ENCODE measurements at regions not wholly inside any gene's neighbourhood (a gene's known extent, or its start where the extent isn't known, plus 50 kb on each side); places are given as distances from the start of the nearest gene placed in this dataset.
"Not testable (repeated sequence)": the region's sequence is repeated elsewhere in the genome, so short reads cannot be mapped to it uniquely, and the experiment has no call there.

DNA sequence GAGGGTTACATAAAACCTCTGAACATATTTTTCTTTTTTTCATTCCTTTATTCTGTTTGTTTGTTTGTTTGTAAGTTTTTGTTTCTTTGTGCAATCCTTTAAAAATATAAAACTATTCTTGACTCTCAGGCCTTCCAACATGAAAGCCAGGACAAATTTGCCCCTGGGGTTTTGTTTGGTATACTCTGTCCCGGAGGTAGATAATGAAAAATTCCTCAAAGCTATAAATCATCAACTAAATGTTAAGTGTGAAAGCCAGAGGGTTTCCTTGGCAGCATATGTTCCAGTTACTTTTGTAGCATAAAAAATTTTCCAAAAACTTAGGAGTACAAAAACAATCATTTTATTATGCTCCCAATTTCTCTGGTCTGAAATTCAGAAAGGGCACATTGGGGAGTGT, 1084.3 kb upstream of the GJE1 start:
- POLR2A ChIA-PET (ENCODE audit: unreplicated experiment) = no interaction called here
- H2AFZ ChIP-seq = no peak overlapping the region
- H3K79me2 ChIP-seq (ENCODE audit: low read depth) = no peaks in the 10 kb centered on the region
- H3K4me2 ChIP-seq = no peak overlapping the region
- H3F3A ChIP-seq (ENCODE audit: insufficient read depth, low read depth) = no peaks in the 10 kb centered on the region
- no peaks in the 10 kb centered on the region for H3K36me3 ChIP-seq (ENCODE audit: low read depth)
- no peak for TF ChIP-seq EZH2 (IDR thresholded peaks at IDR 0.05; ENCODE audit: low read depth)
- TF ChIP-seq, protein P1, sequence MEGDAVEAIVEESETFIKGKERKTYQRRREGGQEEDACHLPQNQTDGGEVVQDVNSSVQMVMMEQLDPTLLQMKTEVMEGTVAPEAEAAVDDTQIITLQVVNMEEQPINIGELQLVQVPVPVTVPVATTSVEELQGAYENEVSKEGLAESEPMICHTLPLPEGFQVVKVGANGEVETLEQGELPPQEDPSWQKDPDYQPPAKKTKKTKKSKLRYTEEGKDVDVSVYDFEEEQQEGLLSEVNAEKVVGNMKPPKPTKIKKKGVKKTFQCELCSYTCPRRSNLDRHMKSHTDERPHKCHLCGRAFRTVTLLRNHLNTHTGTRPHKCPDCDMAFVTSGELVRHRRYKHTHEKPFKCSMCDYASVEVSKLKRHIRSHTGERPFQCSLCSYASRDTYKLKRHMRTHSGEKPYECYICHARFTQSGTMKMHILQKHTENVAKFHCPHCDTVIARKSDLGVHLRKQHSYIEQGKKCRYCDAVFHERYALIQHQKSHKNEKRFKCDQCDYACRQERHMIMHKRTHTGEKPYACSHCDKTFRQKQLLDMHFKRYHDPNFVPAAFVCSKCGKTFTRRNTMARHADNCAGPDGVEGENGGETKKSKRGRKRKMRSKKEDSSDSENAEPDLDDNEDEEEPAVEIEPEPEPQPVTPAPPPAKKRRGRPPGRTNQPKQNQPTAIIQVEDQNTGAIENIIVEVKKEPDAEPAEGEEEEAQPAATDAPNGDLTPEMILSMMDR (conservative IDR thresholded peaks at IDR 0.05) = no peak
- no peak overlapping the region for H3K4me3 ChIP-seq
- no TSS peak for BruUV-seq (replicated peaks)
- no peaks in the 10 kb centered on the region for H3K27me3 ChIP-seq (ENCODE audit: insufficient read depth, low read depth)
- H3K4me1 ChIP-seq (replicated peaks; ENCODE audit: insufficient read depth) = 0 out of 2 replicates have a peak, but pooled peaks cover 6% of the 10 kb centered on the region
- no peaks in the 10 kb centered on the region for H4K20me1 ChIP-seq (ENCODE audit: insufficient read depth)
- CTCF ChIA-PET = no interaction called here
- no peaks in the 10 kb centered on the region; the same call in 1 of the 2 replicates for H3K9me3 ChIP-seq (ENCODE audit: insufficient read depth, low read depth)
- intact Hi-C loops (cut with micrococcal nuclease; ENCODE audit: unreplicated experiment) = no loop called here
- DNase-seq = no peak
- no peak overlapping the region for H3K27ac ChIP-seq
- H3K9me2 ChIP-seq (ENCODE audit: insufficient read depth) = no peaks in the 10 kb centered on the region

DNA sequence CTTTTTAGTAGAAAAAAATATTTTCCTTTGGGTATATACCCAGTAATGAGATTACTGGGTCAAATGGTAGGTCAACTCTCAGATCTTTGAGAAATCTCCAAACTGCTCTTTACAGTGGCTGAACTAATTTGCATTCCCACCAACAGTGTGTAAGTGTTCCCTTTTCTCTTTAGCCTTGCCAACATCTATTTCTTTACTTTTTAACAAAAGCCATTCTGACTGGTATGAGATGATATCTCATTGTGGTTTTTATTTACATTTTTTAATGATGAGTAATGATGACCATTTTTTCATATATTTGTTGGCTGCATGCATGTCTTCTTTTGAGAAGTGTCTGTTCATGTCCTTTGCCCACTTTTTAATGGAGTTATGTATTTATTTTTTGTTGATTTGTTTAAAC, 1086.2 kb upstream of the GJE1 start:
- H3K27me3 ChIP-seq (ENCODE audit: insufficient read depth, low read depth); H4K20me1 ChIP-seq (ENCODE audit: insufficient read depth); H3K4me2 ChIP-seq; H3K4me1 ChIP-seq (replicated peaks; ENCODE audit: insufficient read depth); H3K36me3 ChIP-seq (ENCODE audit: low read depth); H3K79me2 ChIP-seq (ENCODE audit: low read depth); H3K27ac ChIP-seq; POLR2A ChIA-PET (ENCODE audit: unreplicated experiment); H3K9me3 ChIP-seq (ENCODE audit: insufficient read depth, low read depth); H2AFZ ChIP-seq; H3F3A ChIP-seq (ENCODE audit: insufficient read depth, low read depth); H3K9me2 ChIP-seq (ENCODE audit: insufficient read depth); intact Hi-C loops (cut with micrococcal nuclease; ENCODE audit: unreplicated experiment); BruUV-seq (replicated peaks); H3K4me3 ChIP-seq; CTCF ChIA-PET: not testable (repeated sequence)
- peak in 1 of 2 experiments; percentile 43 for DNase-seq

DNA sequence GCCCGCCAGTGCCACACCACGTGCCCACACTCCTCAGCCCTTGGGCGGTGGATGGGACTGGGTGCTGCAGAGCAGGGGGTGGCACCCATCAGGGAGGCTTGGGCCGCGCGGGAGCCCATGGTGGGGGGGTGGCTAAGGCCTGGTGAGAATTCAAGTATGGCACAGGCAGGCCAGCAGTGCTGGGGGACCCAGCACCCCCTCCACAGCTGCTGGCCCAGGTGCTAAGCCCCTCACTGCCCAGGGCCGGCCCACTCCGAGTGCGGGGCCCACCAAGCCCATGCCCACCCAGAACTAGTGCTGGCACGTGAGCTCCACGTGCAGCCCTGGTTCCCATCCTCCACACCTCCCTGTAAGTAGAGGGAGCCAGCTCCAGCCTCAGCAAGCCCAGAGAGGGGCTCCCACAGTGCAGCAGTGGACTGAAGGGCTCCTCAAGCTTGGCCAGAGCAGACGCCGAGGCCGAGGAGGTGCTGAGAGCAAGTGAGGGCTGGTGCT, 1091.1 kb upstream of the GJE1 start:
- Histone ChIP-seq H3K79me2 (ENCODE audit: low read depth) (no peaks in the 10 kb centered on the region), H3K27ac (no peak overlapping the region), H3K36me3 (ENCODE audit: low read depth) (no peaks in the 10 kb centered on the region), H3F3A (ENCODE audit: insufficient read depth, low read depth) (no peaks in the 10 kb centered on the region), H4K20me1 (ENCODE audit: insufficient read depth) (no peaks in the 10 kb centered on the region), H2AFZ (no peak overlapping the region), H3K4me2 (no peak overlapping the region), H3K9me3 (ENCODE audit: insufficient read depth, low read depth) (peaks cover 8% of the 10 kb centered on the region; the same call in 1 of the 2 replicates), H3K9me2 (ENCODE audit: insufficient read depth) (no peaks in the 10 kb centered on the region; the same call in 1 of the 2 replicates), H3K4me3 (no peak overlapping the region), H3K4me1 (replicated peaks; ENCODE audit: insufficient read depth) (0 out of 2 replicates have a peak, but pooled peaks cover 6% of the 10 kb centered on the region), H3K27me3 (ENCODE audit: insufficient read depth, low read depth) (no peaks in the 10 kb centered on the region)
- intact Hi-C loops (cut with micrococcal nuclease; ENCODE audit: unreplicated experiment) = no loop called here
- TF ChIP-seq, protein P1 (conservative IDR thresholded peaks at IDR 0.05) = no peak
- TF ChIP-seq EZH2 (IDR thresholded peaks at IDR 0.05; ENCODE audit: low read depth) = no peak
- ChIA-PET POLR2A (ENCODE audit: unreplicated experiment) (no interaction called here), CTCF (no interaction called here)
- BruUV-seq (replicated peaks) = no TSS peak
- no peak for DNase-seq

All from PC-9 (cell line).